MM.1S (cell line): ENCODE measurements at regions not wholly inside any gene's neighbourhood (a gene's known extent, or its start where the extent isn't known, plus 50 kb on each side); places are given as distances from the start of the nearest gene placed in this dataset.

Source experiments
- EZH2phosphoT487 ChIP-seq: fragments of 300-600 bp; sonication (generic); IDR thresholded peaks from 2 replicates; pipeline ENCODE4 v1.6.1; 2018; ENCODE audit warnings: antibody characterized with exemption, low read length
- TF ChIP-seq, protein P1 (sequence below): fragments of 300-600 bp; sonication (generic); IDR thresholded peaks from 2 replicates; pipeline ENCODE4 v1.5.1; 2016; ENCODE audit warnings: antibody characterized with exemption, low read length, mixed read lengths

DNA sequence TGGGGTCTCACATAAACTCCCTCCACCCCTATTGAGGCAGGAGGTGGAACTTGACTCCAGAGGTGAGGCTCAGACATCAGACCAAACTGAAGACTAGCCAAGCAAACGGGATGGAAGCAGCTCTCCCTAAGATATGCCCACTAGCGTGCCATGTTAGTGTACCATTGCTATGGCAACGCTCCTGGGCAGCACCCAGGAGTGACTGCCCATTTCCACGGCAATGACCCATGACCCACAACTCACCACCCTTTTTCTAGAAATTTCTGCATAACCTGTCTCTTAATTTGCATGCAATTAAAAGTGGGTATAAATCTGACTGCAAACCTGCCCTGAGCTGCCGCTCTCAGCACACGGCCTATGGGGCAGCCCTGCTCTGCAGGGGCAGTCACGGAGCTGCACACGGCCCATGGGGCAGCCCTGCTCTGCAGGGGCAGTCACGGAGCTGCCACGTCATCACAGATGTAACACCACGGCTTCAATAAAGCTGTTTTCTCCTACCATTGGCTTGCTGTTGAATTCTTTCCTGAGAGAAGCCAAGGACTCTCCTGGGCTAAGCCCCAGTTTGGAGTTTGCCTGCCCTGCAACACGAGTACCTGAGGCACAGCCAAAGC lies 164.3 kb downstream of the RBFOX3 start:
- TF ChIP-seq, protein P1, sequence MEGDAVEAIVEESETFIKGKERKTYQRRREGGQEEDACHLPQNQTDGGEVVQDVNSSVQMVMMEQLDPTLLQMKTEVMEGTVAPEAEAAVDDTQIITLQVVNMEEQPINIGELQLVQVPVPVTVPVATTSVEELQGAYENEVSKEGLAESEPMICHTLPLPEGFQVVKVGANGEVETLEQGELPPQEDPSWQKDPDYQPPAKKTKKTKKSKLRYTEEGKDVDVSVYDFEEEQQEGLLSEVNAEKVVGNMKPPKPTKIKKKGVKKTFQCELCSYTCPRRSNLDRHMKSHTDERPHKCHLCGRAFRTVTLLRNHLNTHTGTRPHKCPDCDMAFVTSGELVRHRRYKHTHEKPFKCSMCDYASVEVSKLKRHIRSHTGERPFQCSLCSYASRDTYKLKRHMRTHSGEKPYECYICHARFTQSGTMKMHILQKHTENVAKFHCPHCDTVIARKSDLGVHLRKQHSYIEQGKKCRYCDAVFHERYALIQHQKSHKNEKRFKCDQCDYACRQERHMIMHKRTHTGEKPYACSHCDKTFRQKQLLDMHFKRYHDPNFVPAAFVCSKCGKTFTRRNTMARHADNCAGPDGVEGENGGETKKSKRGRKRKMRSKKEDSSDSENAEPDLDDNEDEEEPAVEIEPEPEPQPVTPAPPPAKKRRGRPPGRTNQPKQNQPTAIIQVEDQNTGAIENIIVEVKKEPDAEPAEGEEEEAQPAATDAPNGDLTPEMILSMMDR = no peak
- no peak for TF ChIP-seq EZH2phosphoT487
